ENCODE measurements at regions not wholly inside any gene's neighbourhood (a gene's known extent, or its start where the extent isn't known, plus 50 kb on each side); places are given as distances from the start of the nearest gene placed in this dataset.
"Not testable (repeated sequence)": the region's sequence is repeated elsewhere in the genome, so short reads cannot be mapped to it uniquely, and the experiment has no call there.

DNA sequence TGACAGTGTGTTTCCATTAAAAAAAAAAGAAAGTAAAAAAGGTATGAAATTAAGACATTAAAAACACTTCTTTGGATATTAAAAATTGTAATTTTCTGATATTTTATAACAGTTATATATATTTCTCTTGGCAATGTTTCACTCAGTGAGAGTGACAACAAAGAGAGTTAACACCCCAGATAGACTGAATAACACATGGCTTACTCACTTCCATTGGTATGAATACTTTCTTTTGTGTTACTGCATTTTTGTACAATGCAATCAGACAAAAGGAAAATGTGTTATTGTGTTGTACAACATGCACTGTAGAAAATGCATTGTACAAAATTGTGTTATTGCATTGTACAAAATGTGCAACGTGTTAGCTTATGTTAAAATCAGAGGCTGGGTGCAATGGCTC, 676.6 kb upstream of the AMELY start:
- DNase-seq, result not testable (repeated sequence)

- DNase-seq, result no peak
Measured at GRCh38 chrY:7562541-7562940, 651.0 kb upstream of the AMELY start.

- DNase-seq, result no peak
Measured at GRCh38 chrY:7557675-7558074, 646.1 kb upstream of the AMELY start.

DNA sequence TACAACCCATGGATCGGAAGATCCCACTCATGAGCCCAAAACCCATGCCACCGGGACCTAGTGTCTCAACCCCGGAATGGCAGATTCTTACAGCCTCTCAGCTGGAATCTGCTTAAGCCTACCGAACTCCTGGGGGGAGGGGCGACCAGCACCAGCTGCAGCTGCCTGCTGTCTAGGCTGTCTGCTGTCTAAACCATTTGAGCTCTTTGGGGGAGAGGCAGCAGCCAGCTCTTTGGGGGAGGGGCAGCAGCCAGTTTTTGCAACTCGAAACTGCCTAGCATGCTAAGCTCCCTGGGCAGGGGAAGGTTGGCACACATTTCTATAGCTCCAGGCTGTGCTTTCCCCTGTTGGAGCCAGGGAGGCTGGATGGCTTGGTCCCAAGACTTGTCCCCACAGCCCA, 643.5 kb upstream of the AMELY start:
- DNase-seq, result no peak

GRCh38 chrY:7545060-7545459, 633.5 kb upstream of the AMELY start:
- DNase-seq, result no peak

GRCh38 chrY:7544172-7544770, 632.7 kb upstream of the AMELY start:
- DNase-seq, result no peak

DNA sequence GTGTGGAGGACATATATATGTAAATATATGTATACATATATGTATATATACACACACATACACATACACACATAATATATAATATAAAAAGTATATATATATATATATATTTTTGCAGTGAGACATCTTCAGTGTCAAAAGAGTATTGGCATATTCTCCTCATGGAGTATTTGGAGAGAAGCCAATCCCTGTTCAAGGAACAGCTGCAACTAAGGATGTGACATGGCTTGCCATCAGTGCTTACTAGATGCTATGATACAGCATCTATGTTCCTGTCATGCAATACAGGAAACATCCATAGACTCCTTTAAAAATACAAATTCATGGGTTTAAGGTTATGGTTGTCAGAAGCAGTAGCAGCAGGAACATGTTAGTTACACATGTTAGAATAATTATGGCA, 632.0 kb upstream of the AMELY start:
- DNase-seq, result no peak

- DNase-seq, result no peak
Measured at GRCh38 chrY:7542256-7542858, 630.8 kb upstream of the AMELY start.

GRCh38 chrY:7529396-7529795, 617.8 kb upstream of the AMELY start:
- DNase-seq, result no peak

- DNase-seq, result not testable (repeated sequence)
Measured at GRCh38 chrY:7527568-7527967, 616.0 kb upstream of the AMELY start.

DNA sequence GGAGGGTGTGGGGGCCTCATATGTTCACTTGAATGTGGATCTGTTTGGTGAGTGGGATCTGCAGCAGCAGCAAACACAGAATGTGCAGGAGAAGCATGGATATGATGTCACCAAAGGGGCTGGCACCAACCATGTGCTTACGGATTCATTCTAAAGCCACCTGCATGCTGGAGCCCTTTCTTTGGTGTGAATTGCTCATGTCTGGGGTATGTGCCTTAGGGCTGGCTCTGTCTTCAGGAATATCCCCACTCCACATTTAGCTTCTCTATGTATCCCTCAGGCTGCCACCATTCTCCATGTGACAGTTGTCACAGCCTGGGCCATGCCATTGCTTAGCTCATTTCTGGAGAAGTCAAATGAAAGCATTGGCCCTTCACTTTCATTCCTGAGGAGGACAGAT, 606.8 kb upstream of the AMELY start:
- DNase-seq, result no peak

DNA sequence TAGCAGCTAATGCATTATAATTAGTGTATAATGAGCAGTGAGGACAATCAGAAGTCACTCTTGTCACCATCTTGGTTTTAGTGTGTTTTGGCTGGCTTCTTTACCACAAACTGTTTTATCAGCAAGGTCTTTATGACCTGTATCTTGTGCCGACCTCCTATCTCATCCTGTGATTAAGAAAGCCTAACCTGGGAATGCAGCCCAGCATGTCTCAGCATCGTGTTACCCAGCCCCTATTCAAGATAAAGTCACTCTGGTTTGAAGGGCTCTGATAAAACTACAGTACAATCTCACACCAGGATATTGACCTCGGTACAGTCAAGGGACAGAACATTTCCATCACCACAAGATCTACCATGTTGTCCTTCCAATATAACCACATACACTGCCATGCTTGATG, 604.7 kb upstream of the AMELY start:
- DNase-seq, result no peak

GRCh38 chrY:7515812-7516211, 604.3 kb upstream of the AMELY start:
- no peak for DNase-seq

DNA sequence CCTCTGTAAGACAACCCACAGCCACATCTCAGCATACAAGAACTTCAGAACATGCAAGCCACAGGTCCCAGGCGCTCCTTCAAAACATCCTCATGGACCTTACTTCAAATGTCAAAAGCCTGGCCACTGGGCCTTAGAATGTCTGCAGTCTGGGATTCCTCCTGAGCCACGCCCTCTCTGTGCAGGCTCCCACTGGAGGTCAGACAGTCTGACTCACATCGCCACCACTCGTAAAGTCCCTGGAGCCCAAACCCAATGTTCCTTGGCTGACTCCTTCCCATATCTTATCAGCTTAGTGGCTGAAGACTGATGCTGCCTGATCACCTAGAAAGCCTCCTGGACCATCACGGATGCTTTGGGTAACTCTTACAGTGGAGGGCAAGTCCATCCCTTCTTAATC, 591.3 kb upstream of the AMELY start:
- DNase-seq, result no peak

- DNase-seq, result no peak
Measured at GRCh38 chrY:7501236-7501635, 589.7 kb upstream of the AMELY start.

DNA sequence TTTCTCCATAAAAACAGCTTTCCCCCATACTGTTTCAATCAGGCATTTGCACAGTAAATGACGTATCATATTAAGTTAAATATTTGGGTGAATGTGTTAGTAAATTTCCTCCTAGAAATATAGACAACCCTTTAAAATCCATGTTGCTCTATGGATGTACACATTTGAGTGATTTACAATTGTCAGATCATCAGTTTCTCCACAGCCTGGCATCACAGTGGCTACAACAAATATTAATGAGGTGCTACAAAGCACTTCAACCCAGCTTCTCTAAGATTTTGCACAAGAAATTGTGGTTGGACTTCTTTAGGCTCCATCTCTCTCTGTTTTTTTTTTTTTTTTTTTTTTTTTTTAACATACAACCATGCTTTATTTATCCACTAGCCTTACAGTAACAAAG, 584.4 kb upstream of the AMELY start:
- no peak for DNase-seq

DNA sequence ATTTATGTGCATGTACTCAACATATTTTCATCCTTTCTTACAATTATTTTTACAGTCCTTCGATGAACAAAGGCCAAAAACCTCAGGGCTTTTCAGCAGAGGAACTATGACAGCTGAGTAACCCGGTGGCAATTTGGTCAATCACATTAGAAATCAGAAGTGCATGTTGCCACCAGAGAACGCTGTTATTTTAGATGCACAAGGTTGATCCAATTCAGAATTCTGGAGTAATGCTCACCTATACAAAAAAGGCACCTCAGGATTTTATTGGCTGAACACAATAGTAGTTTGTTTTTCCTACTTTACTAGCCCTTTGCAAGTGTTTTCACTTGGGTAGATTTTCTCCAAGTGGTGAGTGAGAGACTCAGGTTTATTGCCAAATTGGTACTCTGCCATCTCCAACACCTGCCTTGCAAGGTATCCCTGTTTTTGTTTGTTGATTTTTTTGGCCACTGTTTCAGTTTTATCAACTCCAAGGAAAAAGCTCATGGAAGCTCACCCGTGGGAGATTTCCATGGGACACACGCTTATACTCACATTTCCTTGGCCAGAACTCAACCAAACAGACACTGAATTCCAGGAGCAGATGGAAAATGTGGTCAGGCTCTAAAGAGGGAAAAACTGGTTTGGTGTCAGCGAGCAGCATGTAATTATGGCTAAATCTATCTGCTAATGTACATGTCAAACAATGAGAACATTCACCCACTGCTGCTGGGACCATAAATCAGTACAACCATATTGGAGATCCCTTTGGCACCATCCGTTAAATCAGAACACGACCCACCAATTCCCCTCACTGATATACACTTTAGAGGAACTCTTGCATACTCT, 573.1 kb upstream of the AMELY start:
- DNase-seq, result not testable (repeated sequence)

GRCh38 chrY:7471976-7472375, 560.4 kb upstream of the AMELY start:
- no peak for DNase-seq

- no peak for DNase-seq
Measured at GRCh38 chrY:7470037-7470436, 558.5 kb upstream of the AMELY start.

- no peak for DNase-seq
Measured at GRCh38 chrY:7468951-7469745, 557.6 kb upstream of the AMELY start.

- no peak for DNase-seq
Measured at GRCh38 chrY:7467796-7468520, 556.4 kb upstream of the AMELY start.

- DNase-seq, result no peak
Measured at GRCh38 chrY:7465185-7465621, 553.7 kb upstream of the AMELY start.

DNA sequence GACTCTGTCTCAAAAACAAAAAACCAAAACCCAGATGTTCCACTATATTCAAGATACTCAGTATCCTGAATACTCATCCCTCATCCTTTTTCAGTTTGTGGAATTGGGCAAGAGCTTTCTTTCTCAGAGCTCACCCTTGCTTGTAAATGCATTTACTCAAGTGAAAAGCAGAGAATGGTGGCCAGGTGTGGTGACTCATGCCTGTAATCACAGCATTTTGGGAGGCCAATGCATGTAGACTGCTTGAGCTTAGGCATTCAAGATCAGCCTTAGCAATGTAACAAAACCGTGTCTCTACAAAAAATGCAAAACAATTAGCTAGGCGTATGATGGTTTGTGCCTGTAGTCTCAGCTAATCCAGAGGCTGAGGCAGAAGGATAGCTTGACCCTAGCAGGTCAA, 553.2 kb upstream of the AMELY start:
- DNase-seq, result no peak

All from DMS79 treated with DMSO at 0.1 percent for 48 hours (cell line).